ENCODE measurements at regions not wholly inside any gene's neighbourhood (a gene's known extent, or its start where the extent isn't known, plus 50 kb on each side); places are given as distances from the start of the nearest gene placed in this dataset.

DNA sequence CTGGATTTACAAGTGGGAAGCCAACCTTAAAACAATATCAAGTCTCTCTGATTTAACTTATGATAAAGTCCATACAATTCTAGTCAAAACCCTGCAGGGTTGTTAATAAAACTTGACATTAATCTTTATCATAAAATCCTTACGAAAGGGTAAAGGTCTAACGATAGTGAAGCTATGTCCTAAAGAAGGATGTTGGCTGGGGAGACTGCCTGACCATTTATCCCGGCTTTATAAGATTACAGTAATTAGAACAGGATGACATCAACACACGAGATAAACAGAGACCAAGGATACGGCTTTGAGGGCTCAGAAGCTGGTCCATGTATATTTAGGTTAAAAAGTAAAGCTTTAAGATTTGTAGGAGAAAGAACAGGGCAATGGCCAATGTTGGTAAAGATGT is 189.0 kb upstream of the COPS8 start:
- TF ChIP-seq CTCF (IDR thresholded peaks at IDR 0.05) (no peak), ZFX (IDR thresholded peaks at IDR 0.05; ENCODE audit: borderline replicate concordance) (no peak)

Measured in 22Rv1 (cell line).